Activated T-cell treated with anti-CD3 and anti-CD28 coated beads for 48 hours (primary cell): ENCODE measurements at regions not wholly inside any gene's neighbourhood (a gene's known extent, or its start where the extent isn't known, plus 50 kb on each side); places are given as distances from the start of the nearest gene placed in this dataset.
"Not testable (repeated sequence)": the region's sequence is repeated elsewhere in the genome, so short reads cannot be mapped to it uniquely, and the experiment has no call there.

Source experiments
- DNase-seq: peaks from one replicate; pipeline ENCODE4 v3.0.0-alpha.2; 2020; ENCODE audit warnings: low read depth

DNA sequence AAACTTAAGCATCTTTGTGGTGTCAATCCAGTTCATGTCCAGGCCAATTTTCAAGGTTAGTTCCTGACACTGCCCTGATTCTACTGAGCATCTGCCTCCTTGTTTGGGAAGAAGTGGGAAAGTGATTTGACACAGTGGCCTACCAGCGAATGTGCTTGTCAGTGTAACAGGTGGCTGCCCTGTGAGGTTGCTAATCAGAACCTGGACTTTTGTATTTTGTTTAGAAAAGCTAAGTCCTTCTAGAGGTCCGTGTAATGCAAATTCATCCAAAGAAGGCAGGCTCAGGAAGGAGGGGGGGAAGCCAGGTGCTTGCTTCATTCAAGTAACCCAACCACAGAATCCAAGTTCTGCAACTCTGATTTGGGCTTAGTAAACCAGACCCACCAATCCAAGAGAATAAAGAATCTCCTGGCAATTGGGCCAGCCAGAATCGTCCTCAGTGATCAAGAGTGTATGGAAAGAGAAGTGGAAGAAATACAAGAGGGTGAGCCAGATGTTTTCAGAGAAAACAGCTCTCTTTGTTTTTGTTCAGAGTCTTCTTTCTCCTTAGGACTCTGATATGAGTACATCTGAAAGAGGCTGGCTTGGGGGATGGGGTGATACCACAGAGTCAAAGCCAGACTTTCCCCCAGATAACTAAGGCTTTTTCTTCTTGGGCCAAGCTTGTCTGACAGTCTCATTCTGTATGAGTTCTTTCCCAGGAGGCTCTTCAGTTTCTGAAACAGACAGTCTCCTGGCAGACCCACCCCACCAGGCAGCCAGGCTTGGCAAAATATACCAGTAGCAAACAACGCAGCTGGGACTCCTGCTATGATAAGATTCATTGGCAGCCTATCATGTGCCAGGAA, 508.9 kb upstream of the TBL1XR1 start:
- DNase-seq: no peak

DNA sequence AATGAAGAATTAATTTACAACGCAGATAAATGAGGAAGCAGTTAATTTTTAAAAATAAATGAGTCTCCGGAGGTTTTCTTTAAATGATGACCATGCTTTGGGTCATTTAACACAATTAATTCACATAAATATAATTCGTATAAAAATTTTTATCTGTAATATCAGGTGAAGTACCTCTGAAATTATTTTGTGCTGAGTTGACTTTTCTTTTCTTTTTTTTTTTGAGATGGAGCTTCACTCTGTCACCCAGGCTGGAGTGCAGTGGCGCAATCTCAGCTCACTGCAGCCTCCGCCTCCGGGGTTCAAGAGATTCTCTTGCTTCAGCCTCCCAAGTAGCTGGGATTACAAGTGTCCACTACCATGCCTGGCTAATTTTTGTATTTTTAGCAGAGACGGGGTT, 512.2 kb upstream of the TBL1XR1 start:
- DNase-seq: not testable (repeated sequence)

DNA sequence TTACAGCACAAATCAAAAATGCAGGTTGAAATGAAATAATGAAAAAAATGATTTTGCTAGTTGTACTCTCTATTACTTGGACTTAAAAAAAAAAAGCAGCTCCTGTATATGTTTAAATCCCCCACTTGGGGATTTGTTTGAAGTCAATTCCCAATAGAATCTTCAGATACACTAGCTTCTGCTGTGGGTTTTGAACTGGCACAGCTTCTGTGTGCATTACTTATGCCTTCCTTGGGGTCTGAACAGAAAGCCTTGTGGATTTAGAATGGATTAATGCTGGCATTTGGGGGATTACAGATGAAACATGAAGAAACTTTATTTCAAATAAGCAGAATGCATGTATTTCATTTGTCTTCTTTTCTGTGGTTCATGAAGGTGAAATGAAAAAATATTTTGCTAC, 513.2 kb upstream of the TBL1XR1 start:
- DNase-seq: no peak

DNA sequence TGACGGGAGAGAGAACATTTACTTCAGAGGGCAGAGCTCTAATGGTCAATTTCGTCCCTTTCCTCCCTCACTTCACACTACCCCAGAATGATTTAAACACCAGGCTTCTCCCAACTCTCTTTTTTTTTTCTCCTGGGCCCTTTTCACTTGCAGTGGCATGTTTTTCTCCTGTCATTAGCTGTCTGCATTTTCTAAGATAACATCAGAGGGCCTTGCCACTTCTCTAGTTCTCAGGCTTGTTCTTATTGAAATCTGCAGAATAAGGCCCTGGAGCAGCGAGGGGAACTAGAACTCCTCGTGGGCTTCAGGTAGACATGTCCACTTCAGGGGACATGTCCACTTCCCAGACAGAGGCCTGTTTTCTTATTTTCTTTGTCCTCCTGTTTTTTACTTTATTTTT, 514.4 kb upstream of the TBL1XR1 start:
- no peak for DNase-seq

DNA sequence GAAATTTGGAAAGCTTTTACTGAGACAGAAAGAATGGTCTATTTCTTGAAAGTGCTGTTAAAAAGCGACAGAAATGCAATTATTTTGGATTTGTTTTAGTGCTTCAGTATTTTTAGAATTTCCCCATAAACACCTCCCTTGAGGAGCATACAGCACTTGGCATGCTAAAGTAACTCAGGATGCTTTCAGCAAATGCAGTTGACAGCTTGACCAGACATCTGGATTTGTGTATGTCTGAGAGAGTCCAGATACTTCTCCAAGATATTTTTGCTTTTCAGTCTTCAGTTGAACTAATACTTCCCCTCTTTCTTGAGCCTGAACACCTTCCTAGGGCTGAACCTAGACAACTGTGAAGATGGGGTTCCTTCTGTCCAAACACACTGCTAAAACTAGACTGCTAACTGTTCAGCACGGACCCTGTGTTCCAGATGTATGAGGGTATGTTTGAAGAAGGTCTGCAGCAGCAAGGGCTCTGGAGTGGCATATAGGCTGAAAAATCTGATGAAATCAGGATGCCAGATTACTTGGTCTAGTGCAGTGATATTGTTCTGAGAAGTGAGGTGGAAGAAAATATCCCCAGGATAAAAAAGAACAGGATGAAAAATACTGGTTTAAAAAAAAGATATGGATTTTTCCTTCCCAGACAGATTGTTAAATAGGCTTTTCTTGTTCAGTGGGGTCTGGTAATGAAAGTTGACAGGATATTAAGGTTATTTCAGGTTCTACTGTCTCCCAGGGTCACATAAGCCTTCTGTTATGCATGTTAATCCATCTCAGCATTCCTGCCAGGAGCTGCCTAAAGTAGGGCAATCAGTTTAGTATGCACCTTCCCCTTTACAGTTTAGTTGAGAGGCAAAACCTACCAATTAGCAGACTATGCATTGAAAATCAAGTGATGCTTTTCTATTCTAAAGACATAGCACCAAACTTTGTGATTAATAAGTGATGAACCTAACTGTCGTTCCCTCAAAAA, 516.9 kb upstream of the TBL1XR1 start:
- DNase-seq: no peak

DNA sequence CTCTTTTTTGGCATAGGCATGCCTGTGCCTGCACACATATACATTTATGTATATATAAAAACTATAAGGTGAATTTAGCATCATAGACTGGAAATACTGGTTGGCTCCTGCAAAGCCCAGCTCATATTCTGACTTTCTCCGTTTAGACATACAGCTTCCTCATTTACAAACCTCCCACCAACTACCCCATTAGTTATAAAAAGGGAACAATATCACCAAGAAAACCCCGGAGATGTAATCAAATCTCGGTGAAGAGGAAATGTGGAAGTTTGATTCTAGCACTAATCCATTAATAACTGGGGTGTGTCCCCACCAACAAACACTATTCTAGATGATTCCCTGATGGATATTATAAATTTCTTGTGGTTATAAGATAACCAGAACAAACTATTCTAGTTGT, 517.7 kb upstream of the TBL1XR1 start:
- DNase-seq: no peak

DNA sequence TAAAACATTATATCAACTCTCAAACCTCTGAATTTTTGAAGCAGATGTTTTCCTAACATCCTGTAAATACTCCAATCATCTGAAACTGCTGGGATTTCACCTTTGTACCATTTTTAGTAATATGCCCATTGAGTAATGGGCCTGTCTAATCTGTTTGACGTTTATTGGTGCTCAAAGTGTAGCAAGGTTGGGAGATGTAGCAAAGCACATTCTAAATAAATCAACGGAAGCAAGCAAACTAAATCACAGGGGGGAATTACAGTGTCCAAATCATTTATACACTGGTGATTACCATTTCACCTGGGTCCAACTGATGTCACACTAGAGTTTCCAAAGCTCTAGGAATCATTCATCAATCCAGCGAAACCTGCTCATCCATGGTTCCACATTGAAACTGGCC, 518.7 kb upstream of the TBL1XR1 start:
- no peak for DNase-seq

DNA sequence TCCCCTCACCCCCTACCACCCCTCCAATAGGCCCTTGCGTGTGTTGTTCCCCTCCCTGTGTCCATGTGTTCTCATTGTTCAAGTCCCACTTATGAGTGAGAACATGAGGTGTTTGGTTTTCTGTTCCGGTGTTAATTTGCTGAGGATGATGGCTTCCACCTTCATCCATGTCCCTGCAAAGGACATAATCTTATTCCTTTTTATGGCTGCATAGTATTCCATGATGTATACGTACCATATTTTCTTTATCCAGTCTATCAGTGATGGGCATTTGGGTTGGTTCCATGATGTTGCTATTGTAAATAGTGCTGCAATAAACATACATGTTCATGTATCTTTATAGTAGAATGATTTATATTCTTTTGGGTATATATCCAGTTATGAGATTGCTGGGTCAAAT, 523.6 kb upstream of the TBL1XR1 start:
- DNase-seq: not testable (repeated sequence)

DNA sequence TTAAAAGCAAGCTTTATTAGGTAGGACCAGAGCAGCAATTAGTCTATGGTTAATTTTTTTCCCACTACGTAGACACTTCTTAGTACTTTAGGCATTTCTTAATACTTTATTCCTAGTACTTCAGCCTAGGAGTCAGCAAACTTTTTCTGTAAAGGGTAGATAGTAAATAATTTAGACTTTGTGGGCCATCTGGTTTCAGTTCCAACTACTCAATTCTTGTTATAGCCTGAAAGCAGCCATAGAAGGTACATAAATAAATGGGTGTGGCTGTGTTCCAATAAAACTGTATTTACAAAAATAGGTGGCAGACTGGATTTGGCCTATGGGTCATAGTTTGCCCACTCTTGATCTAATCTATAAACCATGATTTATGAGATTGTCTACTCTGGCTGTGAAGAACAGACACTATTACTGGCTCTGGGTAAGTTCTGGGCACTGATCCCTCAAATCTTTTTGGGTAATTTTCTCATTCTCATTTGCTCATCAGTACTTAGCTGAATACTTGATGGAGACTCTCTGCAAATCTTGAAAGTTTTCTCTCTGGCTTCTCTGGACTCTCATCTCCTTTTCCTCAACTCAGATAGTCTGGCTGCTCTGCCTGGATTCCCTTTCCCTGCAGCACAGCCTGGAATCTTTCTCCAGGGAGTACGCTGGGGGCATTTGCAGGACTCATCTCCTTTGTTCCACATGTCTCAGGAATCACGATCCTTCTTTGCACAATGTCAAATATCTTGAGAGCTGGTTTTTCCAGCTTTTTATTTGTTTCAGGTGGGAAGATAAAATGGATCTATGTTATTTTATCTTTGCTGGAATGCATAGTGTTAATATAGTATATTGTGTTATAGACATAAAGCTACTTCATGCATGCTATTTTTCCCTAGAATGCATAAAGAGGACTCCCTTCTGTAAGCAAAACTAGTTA, 524.8 kb upstream of the TBL1XR1 start:
- DNase-seq: no peak

DNA sequence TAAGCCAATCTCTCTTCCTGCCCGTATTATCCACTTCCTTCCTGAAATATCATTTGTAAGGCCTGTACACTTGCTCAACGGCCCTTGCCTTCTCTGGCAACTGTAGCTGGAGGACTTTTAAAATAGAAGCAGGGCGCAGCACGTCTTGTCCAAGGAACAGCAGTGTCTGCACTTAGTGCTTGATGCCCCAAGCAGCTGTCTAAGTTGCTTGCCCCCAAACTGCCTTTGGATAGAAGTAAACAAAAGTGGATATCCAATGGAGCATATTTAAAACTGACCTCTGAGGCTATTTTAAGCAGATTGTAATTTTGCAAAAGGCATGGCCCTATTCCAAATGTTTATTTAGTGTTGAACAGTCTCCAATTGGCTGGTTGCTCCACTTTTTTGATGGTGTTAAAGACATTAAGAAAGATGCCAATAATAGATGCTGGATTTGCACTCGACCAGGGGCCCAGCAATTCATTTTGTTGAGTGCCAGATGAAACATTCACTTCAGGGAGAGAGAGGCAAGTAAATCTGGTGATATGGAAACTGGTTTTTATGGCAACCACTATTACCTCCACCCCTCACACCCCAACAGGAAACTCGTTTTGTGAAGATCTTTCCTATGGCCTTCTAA, 526.8 kb upstream of the TBL1XR1 start:
- no peak for DNase-seq

DNA sequence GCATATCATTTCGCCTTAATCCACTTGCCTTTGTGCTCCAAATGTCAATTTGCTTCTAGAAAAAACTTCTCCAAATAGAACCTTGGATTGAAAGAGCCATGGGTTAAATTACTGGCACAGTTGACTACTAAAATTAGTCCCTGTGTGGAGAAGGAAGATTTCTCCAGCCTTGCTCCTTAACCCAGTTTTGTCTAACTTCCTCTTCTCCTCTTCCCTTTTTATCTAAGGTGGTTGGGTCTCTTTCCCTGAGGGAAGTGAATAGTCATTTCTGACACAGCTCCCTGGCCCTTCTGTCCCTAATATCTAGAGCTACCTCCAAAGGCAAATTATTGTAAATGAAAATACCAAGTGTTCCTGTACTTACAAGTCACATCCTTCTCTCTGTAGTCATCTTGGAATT, 527.9 kb upstream of the TBL1XR1 start:
- DNase-seq: no peak

DNA sequence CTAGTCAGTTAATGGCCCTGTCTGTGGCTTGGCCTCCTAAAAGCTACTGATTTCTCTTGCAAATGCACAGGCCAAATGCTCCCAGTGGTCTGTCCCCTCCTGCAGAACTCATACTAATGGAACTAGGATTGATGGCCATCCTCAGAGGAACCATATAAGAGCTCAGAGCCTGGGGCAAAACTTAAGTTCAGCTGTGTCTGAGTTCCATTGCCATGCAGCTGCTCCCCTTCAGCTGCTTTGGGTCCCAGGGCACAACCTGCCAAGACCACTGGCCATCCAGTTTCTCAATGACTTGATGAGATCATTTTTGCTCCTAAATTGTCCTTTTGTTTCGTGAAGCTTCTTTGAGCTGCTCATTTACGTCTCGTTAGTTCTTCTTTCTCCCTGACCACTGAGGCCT, 529.5 kb upstream of the TBL1XR1 start:
- DNase-seq: no peak

DNA sequence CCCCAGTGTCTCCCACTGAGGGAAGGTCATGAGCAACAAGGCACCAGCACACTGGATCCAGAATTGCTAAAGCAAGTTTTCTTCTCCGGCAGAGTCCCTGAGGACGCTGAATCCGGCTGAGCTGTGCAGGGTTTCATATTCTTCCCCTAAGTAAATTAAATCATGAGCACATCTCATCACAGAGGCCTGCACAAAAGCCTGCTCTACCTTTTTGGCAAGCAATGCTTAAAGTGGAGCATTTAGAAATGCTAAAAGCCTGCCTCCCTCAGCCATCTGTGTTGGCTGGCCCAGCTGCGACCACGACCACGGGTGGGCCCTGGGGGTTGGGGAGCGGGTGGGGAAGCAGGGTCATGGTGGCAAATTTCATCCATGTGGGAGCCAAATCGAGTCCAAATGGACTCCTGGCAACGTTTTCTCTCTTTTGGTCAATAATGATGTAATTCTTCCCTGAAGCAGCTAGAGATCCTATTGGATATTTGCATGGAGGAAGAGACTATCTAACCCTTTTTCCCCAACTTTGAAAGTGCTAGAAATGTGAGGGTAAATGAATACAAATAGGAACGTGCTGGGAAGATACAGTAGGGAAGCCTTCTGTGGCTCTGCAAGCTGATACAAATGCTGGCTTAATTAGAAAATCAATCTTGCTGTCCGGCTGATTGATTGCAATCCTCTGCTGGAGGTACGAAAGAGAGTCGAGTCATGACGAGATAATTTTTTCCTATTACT, 532.8 kb upstream of the TBL1XR1 start:
- no peak for DNase-seq

DNA sequence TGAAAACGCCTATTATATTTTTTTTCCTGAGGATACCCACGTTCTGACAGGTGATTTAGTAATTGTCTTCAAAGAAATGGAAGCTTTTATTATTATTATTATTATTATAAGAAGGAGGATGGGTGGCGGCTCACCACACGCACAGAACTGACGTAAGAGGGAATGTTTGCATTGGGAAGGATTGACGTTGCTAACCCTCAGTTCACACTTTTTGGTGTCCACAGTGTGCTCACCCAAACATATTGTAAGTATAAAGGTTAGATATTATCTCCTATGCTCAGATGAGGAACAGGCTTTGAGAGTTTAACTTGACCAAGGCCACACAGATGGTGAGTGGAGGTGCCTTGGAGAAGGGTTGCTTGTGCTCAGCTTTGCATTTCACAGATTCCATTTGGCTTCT, 533.5 kb upstream of the TBL1XR1 start:
- DNase-seq: no peak

DNA sequence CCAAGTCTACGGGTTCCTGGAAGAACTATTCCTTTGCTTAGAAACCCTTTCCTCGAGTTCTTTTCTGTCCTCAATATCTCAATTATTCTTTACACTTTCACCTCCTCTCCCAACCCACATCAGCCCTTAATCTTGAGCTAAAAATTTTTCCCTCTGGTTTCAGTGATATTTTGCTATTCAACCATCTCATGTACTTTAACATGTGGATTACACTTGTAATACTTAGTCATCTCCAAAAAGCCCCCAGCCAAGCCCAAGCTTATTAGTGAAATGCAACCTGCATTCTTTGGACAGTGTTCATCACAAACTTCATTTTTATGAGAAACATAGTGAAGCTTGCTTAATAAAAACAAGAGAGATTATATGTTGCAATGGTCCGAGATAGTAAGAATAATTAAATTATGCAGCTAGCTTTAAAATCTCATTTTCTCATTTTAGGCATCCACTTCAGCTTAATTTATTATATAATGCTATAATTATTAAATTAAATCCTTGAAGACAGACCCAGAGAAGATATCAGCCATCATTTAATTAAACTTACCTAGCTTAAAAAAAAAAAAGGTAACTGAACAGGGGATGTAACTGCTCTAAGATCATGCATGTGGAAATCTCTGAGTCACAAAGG, 534.5 kb upstream of the TBL1XR1 start:
- DNase-seq: no peak

DNA sequence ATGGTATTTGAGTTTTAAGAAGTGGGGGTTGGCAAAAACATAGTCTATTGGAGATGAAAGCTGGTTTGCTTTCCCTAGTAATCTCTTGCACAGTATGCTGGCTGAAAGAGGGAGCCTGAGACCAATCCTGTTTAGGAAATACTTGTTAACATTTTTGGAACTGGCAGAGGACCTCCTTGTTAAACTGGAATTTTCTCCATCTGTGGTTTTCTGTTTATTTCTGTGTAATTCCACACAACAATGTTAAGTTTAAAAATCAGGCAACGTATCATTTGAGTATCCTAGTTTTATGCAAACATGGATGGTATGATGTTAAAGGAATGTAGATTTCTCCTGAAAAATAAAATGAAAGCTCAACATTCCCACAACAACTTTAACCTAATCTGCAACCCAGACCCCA, 536.0 kb upstream of the TBL1XR1 start:
- no peak for DNase-seq

DNA sequence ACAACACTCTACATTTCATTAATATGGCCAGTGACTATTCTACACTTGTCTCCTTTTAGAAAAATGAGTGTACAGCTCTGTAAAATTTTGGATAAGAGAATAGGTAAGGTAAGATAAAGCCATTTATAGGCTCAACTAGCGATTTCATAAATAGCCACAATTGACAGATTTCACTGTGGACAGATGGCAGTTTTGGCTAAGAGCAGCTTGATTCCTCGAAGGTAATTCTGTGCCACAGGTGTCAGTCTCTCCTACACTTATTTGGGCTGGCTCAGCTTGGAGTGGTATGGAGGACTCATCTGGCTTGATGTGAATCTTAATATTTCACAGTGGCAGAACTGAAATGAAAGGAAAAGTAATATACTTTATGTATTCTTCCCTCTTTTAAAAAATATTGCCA, 536.7 kb upstream of the TBL1XR1 start:
- no peak for DNase-seq

DNA sequence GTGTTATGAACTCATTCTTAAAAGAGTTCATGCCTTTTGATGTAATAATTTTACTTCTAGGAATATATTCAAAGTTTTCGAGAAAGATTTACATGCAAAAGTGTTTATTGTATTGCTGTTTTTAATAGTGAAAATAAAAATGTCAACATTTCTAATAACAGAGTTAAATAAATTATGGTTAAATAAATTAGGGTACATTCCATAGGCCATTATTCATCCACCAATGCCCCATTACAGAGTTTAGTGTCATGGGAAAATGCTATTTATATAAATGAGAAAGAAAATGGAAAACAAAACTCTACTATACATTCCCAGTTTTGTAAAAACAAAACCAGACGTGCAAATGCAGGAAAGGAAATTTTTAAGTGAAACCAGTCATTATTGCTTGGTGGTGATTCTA, 538.1 kb upstream of the TBL1XR1 start:
- DNase-seq: no peak

DNA sequence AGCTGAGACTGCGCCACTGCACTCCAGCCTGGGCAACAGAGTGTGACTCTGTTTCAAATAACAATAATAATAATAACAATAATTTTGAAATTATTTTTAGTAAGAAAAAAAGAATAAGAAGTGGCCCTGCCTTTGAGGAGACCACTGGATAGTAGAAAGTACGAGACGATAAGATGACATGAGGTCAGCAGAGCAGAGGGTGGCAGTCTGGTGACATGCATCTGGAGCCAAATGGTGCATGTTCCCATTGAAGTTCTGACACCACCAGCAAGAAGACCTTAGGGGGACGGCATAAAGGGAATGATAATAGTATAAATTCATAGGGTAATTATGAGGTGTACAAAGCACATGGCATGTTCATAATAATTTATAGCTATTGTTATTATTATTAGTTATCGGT, 542.2 kb upstream of the TBL1XR1 start:
- no peak for DNase-seq

DNA sequence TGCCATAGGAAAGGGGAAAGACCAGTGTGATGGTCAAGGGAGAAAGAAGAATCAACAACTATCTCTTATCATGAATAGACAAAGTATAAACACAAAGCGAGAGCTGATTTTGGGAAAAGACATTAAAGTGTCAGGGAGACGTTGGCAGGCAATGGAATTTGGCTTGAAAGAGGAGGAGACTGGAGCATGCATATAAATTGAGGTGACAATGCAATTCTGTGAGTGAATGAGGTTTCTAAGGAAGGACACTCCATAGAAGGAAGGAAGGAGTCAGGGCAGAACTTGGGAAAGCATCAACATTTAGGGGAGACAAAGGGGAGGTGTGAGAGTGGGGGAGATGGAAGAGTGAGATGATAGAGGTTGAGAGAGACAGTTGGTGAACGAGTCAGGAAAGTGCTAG, 543.0 kb upstream of the TBL1XR1 start:
- DNase-seq: no peak
